ENCODE measurements at regions not wholly inside any gene's neighbourhood (a gene's known extent, or its start where the extent isn't known, plus 50 kb on each side); places are given as distances from the start of the nearest gene placed in this dataset.
"Not testable (repeated sequence)": the region's sequence is repeated elsewhere in the genome, so short reads cannot be mapped to it uniquely, and the experiment has no call there.

- no peak for DNase-seq
Measured at GRCh38 chr22:47423861-47424820, 661.7 kb downstream of the TBC1D22A start.

GRCh38 chr22:47423266-47423665, 660.8 kb downstream of the TBC1D22A start:
- no peak for DNase-seq

DNA sequence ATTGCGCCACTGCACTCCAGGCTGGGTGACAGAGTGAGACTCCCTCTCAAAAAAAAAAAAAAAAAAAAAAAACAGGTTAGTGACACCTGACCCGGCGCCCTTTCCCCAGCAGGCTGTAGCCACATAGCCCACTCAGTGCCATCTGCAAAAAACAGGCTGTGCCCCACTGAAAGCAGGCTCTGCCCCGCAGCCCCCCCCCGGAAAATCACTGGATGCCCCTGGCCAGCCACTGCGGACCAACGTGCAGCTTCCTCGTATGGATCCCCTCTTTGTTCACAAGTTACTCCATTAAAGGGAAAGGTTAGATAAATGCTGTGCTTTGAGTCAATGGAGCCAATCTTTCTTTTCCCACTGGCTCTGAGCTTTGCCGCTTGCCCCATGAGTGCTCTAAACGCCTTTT, 660.3 kb downstream of the TBC1D22A start:
- no peak for DNase-seq

DNA sequence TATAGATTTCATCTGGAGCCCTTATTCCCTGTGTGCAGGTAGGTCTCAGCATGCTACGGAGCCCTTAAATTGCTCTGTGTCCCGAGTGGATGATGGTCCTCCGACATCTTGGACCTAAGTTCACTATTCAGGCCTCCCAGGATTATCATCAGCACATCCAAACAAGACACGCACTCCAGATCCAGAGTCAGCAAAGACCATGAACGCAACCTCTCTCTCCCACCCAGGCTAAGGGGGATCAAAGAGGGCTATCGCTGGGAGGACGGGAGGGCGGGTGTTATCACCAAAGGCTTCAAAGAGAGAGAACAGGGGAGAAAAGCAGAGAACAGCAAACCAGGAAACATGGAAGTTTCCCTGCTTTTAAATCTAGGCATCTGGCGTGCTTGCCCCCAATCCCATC, 659.4 kb downstream of the TBC1D22A start:
- no peak for DNase-seq

DNA sequence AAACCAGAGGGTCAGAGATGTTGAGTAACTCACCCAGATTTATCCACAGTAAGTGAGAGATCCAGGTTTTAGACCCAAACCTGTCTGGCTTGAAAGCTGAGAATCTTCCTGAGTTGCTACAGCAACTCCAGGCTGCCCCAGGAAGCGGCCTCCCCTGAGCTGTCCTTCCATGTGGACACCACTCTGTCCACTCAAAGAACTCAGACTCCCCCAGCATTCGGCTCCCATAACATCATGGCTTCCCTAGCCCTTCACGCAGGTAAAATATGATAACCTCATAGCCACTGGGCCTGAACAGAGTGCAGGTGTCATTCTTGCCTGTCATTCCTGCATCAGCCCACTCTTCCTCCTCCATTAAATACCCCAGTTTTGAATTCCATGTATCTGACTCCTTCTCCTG, 657.8 kb downstream of the TBC1D22A start:
- no peak for DNase-seq

DNA sequence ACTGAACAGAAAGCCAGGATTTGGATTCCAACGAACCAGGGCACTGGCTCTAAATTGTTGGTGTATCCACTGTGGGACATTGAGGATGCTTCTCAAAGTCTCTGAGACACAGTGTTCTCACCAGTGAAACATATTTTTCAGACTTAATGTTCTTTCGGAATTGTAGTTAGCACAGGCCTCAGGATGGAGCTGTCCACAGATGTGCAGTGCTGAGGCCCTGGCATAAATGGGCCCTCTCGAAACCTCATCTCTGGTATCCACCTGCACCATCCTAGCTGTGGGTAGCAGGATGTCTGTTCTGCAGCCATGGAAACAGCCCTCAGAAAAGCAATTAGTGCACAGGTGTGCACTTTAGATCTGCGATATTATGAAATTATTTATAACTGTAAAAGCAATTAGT, 656.8 kb downstream of the TBC1D22A start:
- no peak for DNase-seq

DNA sequence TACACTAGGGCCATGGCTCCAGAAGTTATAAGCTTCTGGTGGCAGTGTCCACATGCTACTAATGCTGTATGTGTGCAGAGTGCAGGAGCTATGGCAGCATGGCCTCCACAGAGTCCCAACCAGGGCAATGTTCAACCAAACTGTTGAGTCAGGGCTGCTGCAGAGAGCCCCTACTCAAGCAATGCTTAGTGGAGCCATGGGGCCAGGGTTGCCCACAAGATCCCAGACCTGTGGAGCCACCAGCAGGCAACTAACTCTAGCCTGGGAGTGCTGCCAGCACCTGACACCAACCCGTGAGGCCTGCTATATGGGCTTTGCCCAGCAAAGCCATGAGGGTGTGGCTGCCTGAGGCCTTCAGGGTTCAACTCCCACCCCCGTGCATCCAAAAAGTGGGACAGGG, 655.2 kb downstream of the TBC1D22A start:
- no peak for DNase-seq

- no peak for DNase-seq
Measured at GRCh38 chr22:47411006-47411405, 648.6 kb downstream of the TBC1D22A start.

GRCh38 chr22:47409539-47410275, 647.3 kb downstream of the TBC1D22A start:
- DNase-seq, result no peak

GRCh38 chr22:47408409-47408808, 646.0 kb downstream of the TBC1D22A start:
- no peak for DNase-seq

DNA sequence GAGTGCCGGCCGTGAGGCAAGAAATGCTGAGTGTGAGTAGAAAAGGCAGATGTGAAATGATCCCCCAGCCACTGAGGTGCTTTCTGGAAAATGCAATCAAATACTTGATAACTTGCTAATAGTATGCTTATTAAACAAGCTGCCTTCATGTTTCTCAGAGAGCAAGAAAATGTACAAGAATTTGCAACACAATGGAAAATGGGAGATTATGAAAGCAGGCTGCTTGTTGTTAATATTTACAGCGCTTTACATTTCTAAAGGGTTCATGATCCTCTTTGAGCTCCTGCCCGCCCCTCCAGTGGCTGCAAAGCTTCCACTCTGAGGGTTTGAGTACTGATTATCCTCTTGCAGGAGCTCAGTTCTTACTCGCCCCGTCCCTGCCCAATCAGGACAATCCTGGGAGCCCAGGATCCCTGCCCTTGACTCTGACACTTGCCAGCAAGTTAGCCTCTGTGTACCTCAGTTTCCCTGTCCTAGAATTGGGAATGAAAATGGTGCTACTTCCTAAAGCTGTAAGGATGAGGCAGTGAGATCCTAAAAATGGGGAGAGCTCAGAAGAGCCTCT, 645.1 kb downstream of the TBC1D22A start:
- DNase-seq, result no peak

GRCh38 chr22:47406896-47407295, 644.4 kb downstream of the TBC1D22A start:
- DNase-seq, result no peak

DNA sequence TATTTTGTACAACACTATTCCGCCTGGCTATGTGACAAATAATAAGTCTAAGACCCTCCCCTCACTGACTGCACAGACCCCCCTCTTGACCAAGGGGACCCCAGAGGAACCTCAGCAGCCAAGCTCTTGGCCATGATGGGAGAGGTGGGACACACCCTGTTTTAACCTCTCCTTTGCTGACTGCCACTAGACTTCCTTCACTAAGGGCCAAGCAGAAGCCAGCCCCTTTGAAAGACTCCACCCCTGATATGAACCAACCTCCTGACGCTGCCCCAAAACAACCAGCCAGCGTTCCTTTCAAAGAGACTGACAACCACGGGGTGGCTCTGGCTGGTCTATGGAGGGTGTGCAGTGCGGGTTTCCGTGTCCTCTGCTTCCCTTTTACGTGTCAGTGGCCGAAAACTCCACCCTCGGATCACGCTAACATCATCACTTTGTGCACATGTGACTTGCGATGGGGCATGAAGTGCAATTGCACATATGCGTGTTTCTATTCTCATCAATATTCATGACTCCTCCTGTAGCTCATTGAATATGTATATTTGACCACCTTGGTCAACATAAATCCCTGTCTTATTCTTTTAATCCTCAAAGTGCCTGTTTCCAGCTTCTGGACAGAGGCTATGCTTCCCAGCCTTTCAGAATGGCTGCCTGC, 643.9 kb downstream of the TBC1D22A start:
- DNase-seq, result no peak

DNA sequence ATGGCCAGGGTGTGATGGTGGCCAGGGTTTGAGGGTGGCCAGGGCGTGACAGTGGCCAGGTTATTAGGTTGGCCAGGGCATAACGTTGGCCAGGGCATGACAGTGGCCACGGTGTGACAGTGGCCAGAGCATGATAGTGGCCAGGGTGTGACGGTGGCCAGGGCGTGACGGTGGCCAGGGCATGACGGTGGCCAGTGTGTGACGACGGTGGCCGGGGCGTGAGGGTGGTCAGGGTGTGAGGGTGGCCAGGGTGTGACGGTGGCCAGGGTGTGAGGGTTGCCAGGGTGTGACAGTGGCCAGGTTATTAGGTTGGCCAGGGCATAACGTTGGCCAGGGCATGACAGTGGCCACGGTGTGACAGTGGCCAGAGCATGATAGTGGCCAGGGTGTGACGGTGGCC, 642.8 kb downstream of the TBC1D22A start:
- DNase-seq, result not testable (repeated sequence)

GRCh38 chr22:47402876-47403525, 640.6 kb downstream of the TBC1D22A start:
- no peak for DNase-seq

GRCh38 chr22:47401976-47402770, 639.7 kb downstream of the TBC1D22A start:
- DNase-seq, result no peak

DNA sequence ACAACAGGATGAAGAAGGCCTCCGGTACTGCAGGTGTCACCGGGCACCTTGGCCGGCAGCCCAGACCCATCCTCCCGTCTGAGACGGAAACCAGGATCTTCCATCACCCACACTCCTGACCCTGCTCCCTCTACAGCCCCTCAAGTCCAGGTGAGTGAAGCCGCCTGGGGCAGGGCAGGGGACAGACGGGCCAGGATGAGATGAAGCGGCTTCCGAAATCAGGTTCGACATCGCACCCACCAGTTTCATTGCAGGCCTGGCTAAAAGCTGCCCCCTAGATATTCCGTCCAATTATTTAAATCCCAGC, 639.1 kb downstream of the TBC1D22A start:
- no peak for DNase-seq

GRCh38 chr22:47400701-47401591, 638.5 kb downstream of the TBC1D22A start:
- no peak for DNase-seq

DNA sequence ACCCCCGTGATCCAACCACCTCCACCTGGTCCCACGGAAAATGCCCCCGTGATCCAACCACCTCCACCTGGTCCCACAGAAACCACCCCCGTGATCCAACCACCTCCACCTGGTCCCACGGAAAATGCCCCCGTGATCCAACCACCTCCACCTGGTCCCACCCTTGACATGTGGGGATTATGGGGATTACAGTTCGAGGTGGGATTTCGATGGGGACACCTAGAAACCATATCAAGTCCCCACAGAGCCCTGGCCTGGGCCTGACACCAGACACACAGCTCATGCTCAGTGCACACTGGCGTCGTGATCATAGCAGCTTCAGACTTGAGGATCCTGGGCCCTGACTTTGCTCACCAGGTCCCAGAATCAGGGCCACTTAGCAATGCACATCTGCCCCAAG, 637.7 kb downstream of the TBC1D22A start:
- not testable (repeated sequence) for DNase-seq

GRCh38 chr22:47398921-47399790, 636.7 kb downstream of the TBC1D22A start:
- DNase-seq, result no peak
